PC-3 (cell line): ENCODE measurements at regions not wholly inside any gene's neighbourhood (a gene's known extent, or its start where the extent isn't known, plus 50 kb on each side); places are given as distances from the start of the nearest gene placed in this dataset.

Source experiments
- CTCF ChIP-seq: fragments of 300-600 bp; sonication (generic); conservative IDR thresholded peaks from 2 replicates; pipeline ENCODE4 v1.5.1; 2017; ENCODE audit warnings: antibody characterized with exemption, low read depth, mild to moderate bottlenecking, low read length
- EZH2phosphoT487 ChIP-seq: fragments of 300-600 bp; sonication (generic); IDR thresholded peaks from 2 replicates; pipeline ENCODE4 v1.6.1; 2018; ENCODE audit warnings: mild to moderate bottlenecking, antibody characterized with exemption, low read length, borderline replicate concordance

DNA sequence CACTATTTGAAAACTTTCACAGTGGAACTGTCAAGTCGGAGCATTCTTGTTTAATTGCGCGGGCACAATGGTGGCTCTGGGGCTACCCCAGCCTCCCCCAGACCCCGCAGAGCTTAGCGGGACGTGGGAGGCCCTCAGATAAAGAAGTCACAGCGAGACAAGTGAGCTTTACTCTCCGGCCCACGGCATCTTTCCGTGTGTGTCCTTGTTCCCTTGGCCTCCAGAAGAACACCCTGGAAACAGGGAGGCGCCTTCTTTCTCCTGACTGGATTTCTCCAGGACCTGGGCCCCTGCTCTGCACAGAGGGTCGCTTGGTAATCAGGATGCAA, 382.8 kb downstream of the RRAGC start:
- TF ChIP-seq CTCF (no peak), EZH2phosphoT487 (no peak)
